RWPE2 (cell line): ENCODE measurements at regions not wholly inside any gene's neighbourhood (a gene's known extent, or its start where the extent isn't known, plus 50 kb on each side); places are given as distances from the start of the nearest gene placed in this dataset.

Experiments
- ATAC-seq: fragments of 200-7000 bp; cut with Tn5 transposase; 3 replicates; pipeline ENCODE4 v1.9.1; 2021; ENCODE audit warnings: low read depth
- DNase-seq: peaks from one replicate; pipeline ENCODE4 v3.0.0-alpha.2; 2020; ENCODE audit warnings: low spot score
- H3K27ac ChIP-seq: fragments of 450-650 bp; 2 replicates; pipeline ENCODE4 v1.5.1; 2017; ENCODE audit warnings: mild to moderate bottlenecking; ENCODE audit not compliant: poor library complexity, severe bottlenecking
- H3K27me3 ChIP-seq: fragments of 250-450 bp; sonication (Bioruptor Pico); 2 replicates; pipeline ENCODE4 v1.5.1; 2021; ENCODE audit warnings: mild to moderate bottlenecking, moderate library complexity; ENCODE audit not compliant: insufficient read depth, poor library complexity, severe bottlenecking
- H3K36me3 ChIP-seq: fragments of 250-450 bp; sonication (Bioruptor Pico); 2 replicates; pipeline ENCODE4 v1.5.1; 2020; ENCODE audit warnings: low read depth, mild to moderate bottlenecking, moderate library complexity
- H3K4me1 ChIP-seq: fragments of 250-450 bp; sonication (Bioruptor Pico); 2 replicates; pipeline ENCODE4 v1.5.1; 2021; ENCODE audit warnings: mild to moderate bottlenecking, moderate library complexity; ENCODE audit not compliant: insufficient read depth, poor library complexity, severe bottlenecking
- H3K4me3 ChIP-seq: fragments of 250-450 bp; sonication (Bioruptor Pico); 2 replicates; pipeline ENCODE4 v1.5.1; 2021; ENCODE audit warnings: mild to moderate bottlenecking, moderate library complexity; ENCODE audit not compliant: severe bottlenecking
- H3K9me3 ChIP-seq: fragments of 250-450 bp; sonication (Bioruptor Pico); 2 replicates; pipeline ENCODE4 v1.5.1; 2021; ENCODE audit warnings: mild to moderate bottlenecking, moderate library complexity; ENCODE audit not compliant: severe bottlenecking
- TF ChIP-seq, protein P1 (sequence below): fragments of 450-650 bp; IDR thresholded peaks from one replicate; pipeline ENCODE4 v1.5.1; 2017; ENCODE audit warnings: mild to moderate bottlenecking, moderate library complexity; ENCODE audit not compliant: poor library complexity, severe bottlenecking

DNA sequence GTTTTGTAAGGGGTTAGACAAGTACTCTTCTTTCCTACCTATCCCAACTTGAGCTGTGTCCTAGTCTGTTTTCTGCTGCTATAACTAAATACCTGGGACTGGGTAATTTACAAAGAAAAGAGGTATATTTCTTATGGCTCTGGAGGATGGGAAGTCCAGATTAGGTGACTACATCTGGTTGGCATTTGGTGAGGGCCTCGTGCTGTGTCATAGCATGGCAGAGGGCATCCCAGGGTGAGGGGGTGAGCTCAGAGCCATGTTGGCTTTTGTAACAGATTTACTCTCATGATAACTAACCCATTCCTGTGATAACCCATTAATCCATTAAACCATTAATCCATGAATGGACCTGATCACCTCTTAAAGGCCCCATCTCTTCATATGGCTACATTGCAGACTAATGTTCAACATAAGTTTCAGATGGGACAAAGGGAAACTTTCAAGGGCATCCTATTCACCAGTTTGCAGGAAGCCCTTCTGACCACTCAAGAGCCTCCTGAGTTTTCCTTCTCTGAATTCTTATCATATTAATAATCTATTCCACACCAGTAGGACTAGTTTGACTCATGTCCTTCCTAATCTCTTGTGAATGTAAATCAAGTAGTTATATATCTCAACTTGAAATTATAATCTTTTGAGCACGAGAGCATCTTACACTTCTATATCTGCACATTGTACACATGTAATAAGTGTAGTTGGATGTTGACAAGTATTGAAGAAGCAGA, 185.7 kb upstream of the ZPLD1 start:
- Histone ChIP-seq H3K27ac (no peak overlapping the region), H3K9me3 (no peaks in the 10 kb centered on the region), H3K27me3 (no peaks in the 10 kb centered on the region), H3K4me3 (no peak overlapping the region), H3K4me1 (peaks cover 4% of the 10 kb centered on the region), H3K36me3 (no peaks in the 10 kb centered on the region)
- DNase-seq = no peak
- TF ChIP-seq, protein P1, sequence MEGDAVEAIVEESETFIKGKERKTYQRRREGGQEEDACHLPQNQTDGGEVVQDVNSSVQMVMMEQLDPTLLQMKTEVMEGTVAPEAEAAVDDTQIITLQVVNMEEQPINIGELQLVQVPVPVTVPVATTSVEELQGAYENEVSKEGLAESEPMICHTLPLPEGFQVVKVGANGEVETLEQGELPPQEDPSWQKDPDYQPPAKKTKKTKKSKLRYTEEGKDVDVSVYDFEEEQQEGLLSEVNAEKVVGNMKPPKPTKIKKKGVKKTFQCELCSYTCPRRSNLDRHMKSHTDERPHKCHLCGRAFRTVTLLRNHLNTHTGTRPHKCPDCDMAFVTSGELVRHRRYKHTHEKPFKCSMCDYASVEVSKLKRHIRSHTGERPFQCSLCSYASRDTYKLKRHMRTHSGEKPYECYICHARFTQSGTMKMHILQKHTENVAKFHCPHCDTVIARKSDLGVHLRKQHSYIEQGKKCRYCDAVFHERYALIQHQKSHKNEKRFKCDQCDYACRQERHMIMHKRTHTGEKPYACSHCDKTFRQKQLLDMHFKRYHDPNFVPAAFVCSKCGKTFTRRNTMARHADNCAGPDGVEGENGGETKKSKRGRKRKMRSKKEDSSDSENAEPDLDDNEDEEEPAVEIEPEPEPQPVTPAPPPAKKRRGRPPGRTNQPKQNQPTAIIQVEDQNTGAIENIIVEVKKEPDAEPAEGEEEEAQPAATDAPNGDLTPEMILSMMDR = no peak
- peak; percentile 38; the same call in 2 of the 3 replicates for ATAC-seq

DNA sequence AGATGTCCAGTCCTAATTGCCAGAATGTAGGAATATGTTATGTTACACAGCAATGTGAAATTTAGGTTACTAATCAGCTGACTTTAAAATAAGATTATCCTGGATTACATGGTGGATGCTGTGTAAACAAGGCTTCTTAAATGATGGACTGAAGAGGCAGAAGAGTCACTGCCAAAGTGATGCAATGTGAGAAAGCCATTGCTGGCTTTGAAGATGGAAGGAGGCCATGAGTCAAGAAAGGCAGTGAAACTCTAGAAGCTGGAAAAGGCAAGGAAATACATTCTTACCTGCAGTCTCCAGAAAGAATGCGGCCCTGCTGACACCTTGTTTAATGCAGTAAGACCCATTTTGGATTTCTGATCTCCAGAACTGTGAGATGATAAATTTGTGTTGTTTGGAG, 179.1 kb upstream of the ZPLD1 start:
- DNase-seq (no peak), ATAC-seq (no peak)
- H3K9me3 ChIP-seq = no peaks in the 10 kb centered on the region
- no peak overlapping the region for H3K27ac ChIP-seq
- no peaks in the 10 kb centered on the region for H3K27me3 ChIP-seq
- H3K36me3 ChIP-seq = no peaks in the 10 kb centered on the region
- TF ChIP-seq, protein P1 = no peak
- no peak overlapping the region for H3K4me3 ChIP-seq
- H3K4me1 ChIP-seq = peaks cover 14% of the 10 kb centered on the region

DNA sequence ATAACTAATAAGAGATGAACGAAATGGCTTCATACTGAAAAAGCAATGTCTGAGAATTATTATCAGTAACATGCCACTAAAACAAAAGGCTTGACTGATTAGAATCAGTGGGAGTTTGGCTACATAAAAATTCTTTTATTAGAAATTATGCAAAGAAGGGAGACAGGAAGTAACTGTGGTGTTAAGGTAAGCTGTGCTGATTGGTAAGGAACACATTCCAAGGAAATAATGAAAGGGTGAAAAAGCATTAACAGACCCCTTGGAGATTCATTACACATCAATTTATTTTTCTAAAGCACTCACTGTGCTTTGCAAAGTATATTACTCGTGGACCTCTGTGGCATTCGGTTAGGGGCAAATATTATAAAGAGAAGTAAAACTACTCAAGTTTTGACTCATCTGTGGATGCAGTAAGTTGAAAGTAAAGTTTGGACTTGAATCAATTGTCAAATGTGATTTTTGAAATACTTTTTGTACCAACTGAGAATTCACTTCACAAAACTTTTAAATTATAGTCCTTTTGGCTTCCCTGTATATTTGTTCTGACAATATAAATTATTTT, 176.1 kb upstream of the ZPLD1 start:
- no peak overlapping the region for H3K4me3 ChIP-seq
- H3K36me3 ChIP-seq = no peaks in the 10 kb centered on the region
- TF ChIP-seq, protein P1 = no peak
- ATAC-seq (no peak), DNase-seq (no peak)
- H3K9me3 ChIP-seq = no peaks in the 10 kb centered on the region
- H3K4me1 ChIP-seq = peaks cover 14% of the 10 kb centered on the region
- no peaks in the 10 kb centered on the region for H3K27me3 ChIP-seq
- H3K27ac ChIP-seq = no peak overlapping the region

DNA sequence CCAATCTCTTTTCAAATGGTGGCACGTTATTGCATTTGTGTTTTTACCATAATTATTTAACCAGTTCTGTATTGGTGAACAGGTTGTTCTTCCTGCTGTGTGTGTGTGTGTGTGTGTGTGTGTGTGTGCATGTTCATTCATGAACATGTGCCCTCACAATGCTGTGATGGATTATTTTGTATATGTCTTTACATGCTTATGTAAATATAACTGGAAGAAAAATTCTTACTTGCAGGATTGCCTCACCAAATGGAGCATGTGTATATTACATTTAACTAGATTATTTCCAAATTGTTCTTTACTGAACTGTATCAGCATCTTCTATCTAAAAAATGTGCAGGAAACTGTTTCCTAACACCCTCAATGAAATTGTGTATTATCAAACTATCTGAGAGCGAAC, 175.2 kb upstream of the ZPLD1 start:
- H3K27me3 ChIP-seq = no peaks in the 10 kb centered on the region
- H3K9me3 ChIP-seq = no peaks in the 10 kb centered on the region
- TF ChIP-seq, protein P1 = no peak
- H3K4me1 ChIP-seq = peaks cover 14% of the 10 kb centered on the region
- no peak overlapping the region for H3K4me3 ChIP-seq
- no peaks in the 10 kb centered on the region for H3K36me3 ChIP-seq
- DNase-seq = no peak
- H3K27ac ChIP-seq = no peak overlapping the region
- no peak for ATAC-seq

DNA sequence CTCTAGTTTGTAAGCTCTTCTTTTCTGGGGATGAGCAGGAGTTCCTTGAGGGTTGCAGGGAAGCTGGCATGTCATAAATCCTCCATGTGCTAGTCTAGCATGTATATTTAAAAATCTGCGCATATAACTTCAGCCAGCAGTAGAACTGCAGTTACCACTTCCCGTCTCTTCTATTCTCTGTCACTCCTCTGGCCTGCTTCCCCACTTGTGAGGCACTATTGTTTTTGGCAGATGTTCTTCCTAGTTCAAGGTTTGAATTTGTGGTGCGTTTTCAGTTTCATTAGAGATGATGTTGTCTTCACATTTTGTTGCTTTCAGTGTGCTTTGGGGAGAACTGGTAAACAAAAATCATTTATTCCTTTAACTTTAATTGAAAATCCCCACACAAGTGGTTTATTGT, 169.1 kb upstream of the ZPLD1 start:
- TF ChIP-seq, protein P1 = no peak
- no peak for DNase-seq
- no peak for ATAC-seq
- Histone ChIP-seq H3K27ac (no peak overlapping the region), H3K4me3 (no peak overlapping the region), H3K27me3 (no peaks in the 10 kb centered on the region), H3K9me3 (no peaks in the 10 kb centered on the region), H3K36me3 (no peaks in the 10 kb centered on the region), H3K4me1 (peaks cover 1% of the 10 kb centered on the region)
